Fibroblast of lung (primary cell): ENCODE measurements at regions not wholly inside any gene's neighbourhood (a gene's known extent, or its start where the extent isn't known, plus 50 kb on each side); places are given as distances from the start of the nearest gene placed in this dataset.

ENCODE experiments used
- EZH2 ChIP-seq: IDR thresholded peaks from 2 replicates; pipeline ENCODE4 v1.5.1; 2012; ENCODE audit warnings: low read length, control low read depth, mild to moderate bottlenecking; ENCODE audit errors: missing control alignments
- TF ChIP-seq, protein P1 (sequence below), 2 donors: IDR thresholded peaks in 1 of 2; conservative IDR thresholded peaks in 1 of 2; 1 replicate in 1 of 2; 2 replicates in 1 of 2; pipeline ENCODE4 v1.5.1; 2011 to 2012; ENCODE audit warnings: low read length in 2 of 2, control low read depth in 1 of 2, inconsistent platforms in 1 of 2, low read depth in 1 of 2, mild to moderate bottlenecking in 1 of 2

DNA sequence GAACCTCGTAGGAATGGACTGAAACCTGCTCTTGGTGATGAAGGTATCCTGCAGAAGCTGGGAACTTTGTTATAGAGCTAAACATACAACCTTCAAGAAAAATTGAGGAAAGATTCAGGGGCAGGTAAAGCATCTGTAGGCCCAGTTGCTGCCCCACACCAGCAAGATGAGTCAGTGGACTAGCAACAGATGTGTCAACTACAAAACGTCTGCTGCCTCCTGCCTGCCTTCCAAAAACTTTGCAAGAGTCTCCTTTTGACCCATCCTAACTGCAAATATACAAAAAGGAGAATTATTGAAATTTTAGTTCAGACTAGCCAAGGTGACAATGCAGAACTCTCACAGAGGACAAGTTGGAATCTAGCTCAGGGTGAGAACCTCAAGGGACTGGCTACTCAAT is 60.9 kb upstream of the TMTC1 start:
- TF ChIP-seq, protein P1, sequence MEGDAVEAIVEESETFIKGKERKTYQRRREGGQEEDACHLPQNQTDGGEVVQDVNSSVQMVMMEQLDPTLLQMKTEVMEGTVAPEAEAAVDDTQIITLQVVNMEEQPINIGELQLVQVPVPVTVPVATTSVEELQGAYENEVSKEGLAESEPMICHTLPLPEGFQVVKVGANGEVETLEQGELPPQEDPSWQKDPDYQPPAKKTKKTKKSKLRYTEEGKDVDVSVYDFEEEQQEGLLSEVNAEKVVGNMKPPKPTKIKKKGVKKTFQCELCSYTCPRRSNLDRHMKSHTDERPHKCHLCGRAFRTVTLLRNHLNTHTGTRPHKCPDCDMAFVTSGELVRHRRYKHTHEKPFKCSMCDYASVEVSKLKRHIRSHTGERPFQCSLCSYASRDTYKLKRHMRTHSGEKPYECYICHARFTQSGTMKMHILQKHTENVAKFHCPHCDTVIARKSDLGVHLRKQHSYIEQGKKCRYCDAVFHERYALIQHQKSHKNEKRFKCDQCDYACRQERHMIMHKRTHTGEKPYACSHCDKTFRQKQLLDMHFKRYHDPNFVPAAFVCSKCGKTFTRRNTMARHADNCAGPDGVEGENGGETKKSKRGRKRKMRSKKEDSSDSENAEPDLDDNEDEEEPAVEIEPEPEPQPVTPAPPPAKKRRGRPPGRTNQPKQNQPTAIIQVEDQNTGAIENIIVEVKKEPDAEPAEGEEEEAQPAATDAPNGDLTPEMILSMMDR (conservative IDR thresholded peaks at IDR 0.05 in 1 of 2, IDR thresholded peaks at IDR 0.05 in 1 of 2; ENCODE audit: low read depth in 1 of 2, low read length in 2 of 2): peak in 1 of 2 donors; percentile 6
- no peak for TF ChIP-seq EZH2
